SK-N-MC (cell line): ENCODE measurements at regions not wholly inside any gene's neighbourhood (a gene's known extent, or its start where the extent isn't known, plus 50 kb on each side); places are given as distances from the start of the nearest gene placed in this dataset.

ENCODE experiments used
- EZH2 ChIP-seq: fragments of 200-600 bp; sonication (generic); IDR thresholded peaks from one replicate; pipeline ENCODE4 v1.6.1; 2017; ENCODE audit warnings: antibody characterized with exemption
- POLR2AphosphoS5 ChIP-seq: IDR thresholded peaks from 2 replicates; pipeline ENCODE4 v1.6.1; 2012; ENCODE audit warnings: mild to moderate bottlenecking, low read depth, low read length, borderline replicate concordance

- TF ChIP-seq POLR2AphosphoS5 (no peak), EZH2 (no peak)
Observed at GRCh38 chr5:74177961-74178360, 462.6 kb downstream of the ENC1 start.
